ENCODE measurements at regions not wholly inside any gene's neighbourhood (a gene's known extent, or its start where the extent isn't known, plus 50 kb on each side); places are given as distances from the start of the nearest gene placed in this dataset.
"Not testable (repeated sequence)": the region's sequence is repeated elsewhere in the genome, so short reads cannot be mapped to it uniquely, and the experiment has no call there.

- DNase-seq = no peak
- no peak overlapping the region for H3K4me3 Mint-ChIP-seq
These were observed 270.7 kb upstream of the SOX9 start for GRCh38 chr17:71849783-71850768.

DNA sequence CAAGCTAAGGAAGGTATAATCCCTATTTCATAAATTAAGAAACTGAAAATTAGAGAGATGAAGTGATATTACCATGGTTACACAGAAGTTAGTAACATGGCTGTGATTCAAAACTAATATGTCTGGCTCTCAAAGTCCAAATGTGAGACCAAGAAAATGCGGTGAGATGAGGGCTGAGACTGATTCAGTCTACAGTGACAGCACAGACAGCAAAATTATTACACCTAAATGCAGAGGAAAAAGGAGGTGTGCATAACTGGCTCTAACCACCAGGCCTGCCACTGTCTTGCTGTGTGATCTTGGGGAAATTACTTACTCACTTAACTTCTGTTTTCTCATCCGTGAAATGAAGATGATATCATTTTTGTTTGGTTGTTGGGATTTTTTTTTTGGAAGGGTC lies 270.0 kb upstream of the SOX9 start:
- Mint-ChIP-seq H3K27me3 (no peaks in the 10 kb centered on the region), H3K27ac (no peak overlapping the region), H3K9me3 (peaks cover 5% of the 10 kb centered on the region), H3K36me3 (ENCODE audit: low read depth) (no peaks in the 10 kb centered on the region), H3K4me1 (no peaks in the 10 kb centered on the region), H3K4me3 (no peak overlapping the region)
- CTCF ChIA-PET = no interaction called here
- no peak for DNase-seq
- POLR2A ChIA-PET = no interaction called here

More at GRCh38 chr17:71849783-71850768, 270.7 kb upstream of the SOX9 start:
- H3K4me1 Mint-ChIP-seq = no peaks in the 10 kb centered on the region
- H3K36me3 Mint-ChIP-seq (ENCODE audit: low read depth) = no peaks in the 10 kb centered on the region
- POLR2A ChIA-PET = interaction anchor here (0.6 kb wide), 1 partner anchor 48 kb away, joined by 3 read pairs; no protein-coding TSS in a partner anchor
- H3K27me3 Mint-ChIP-seq = no peaks in the 10 kb centered on the region
- peaks cover 5% of the 10 kb centered on the region for H3K9me3 Mint-ChIP-seq
- CTCF ChIA-PET = no interaction called here
- no peak overlapping the region for H3K27ac Mint-ChIP-seq

DNA sequence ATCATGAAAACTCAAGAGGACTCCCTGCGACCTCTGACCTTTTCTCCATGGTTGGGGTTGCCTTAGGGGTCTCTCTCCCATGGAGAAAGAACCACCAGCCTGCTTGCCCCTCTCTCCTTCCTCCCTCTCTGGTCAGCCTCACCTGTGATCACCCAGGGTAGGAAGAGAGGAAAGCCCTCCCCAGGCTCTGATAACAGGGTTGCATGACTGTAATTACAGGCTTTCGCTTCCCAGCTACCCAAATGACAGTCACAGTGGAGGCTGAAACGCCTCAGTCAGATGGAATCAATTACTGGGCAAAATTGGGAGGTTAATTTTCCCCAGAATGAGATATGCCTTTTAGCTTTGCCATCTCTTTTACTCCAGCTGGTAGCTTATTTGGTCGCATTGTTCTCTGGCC lies 265.8 kb upstream of the SOX9 start:
- Mint-ChIP-seq H3K36me3 (ENCODE audit: low read depth) (no peaks in the 10 kb centered on the region), H3K27ac (no peak overlapping the region), H3K4me1 (no peaks in the 10 kb centered on the region), H3K4me3 (no peak overlapping the region), H3K27me3 (no peaks in the 10 kb centered on the region), H3K9me3 (peaks cover 8% of the 10 kb centered on the region)
- CTCF ChIA-PET = no interaction called here
- POLR2A ChIA-PET = no interaction called here
- DNase-seq = no peak

DNA sequence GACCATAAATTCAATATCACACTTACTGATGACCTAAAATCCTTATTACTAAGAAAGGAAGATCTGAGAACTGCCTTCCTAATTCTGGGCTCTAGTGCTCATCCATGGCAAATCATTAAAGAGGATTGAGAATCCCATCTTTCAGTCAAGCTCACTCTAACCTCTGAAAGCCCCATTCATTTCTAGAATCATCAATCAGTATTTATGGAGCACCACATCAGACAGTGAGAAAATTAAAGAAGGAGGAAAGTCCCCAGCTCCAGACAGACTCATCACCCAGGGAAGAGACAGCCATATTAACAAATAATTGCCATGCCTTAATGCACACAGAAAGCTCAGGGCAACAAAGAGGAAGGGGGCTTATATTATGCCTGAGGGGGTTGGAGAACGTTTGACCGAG lies 256.1 kb upstream of the SOX9 start:
- no peak for DNase-seq
- ChIA-PET POLR2A (no interaction called here), CTCF (no interaction called here)
- no peaks in the 10 kb centered on the region for H3K27me3 Mint-ChIP-seq
- no peak overlapping the region for H3K4me3 Mint-ChIP-seq
- H3K36me3 Mint-ChIP-seq (ENCODE audit: low read depth) = no peaks in the 10 kb centered on the region
- H3K27ac Mint-ChIP-seq = no peak overlapping the region
- H3K4me1 Mint-ChIP-seq = no peaks in the 10 kb centered on the region
- H3K9me3 Mint-ChIP-seq = peaks cover 6% of the 10 kb centered on the region

- CTCF ChIA-PET = no interaction called here
- H3K9me3 Mint-ChIP-seq = peaks cover 6% of the 10 kb centered on the region
- no peaks in the 10 kb centered on the region for H3K36me3 Mint-ChIP-seq (ENCODE audit: low read depth)
- H3K27ac Mint-ChIP-seq = no peak overlapping the region
- DNase-seq = no peak
- H3K4me3 Mint-ChIP-seq = no peak overlapping the region
- POLR2A ChIA-PET = no interaction called here
- no peaks in the 10 kb centered on the region for H3K27me3 Mint-ChIP-seq
- no peaks in the 10 kb centered on the region for H3K4me1 Mint-ChIP-seq
These were observed 254.7 kb upstream of the SOX9 start for GRCh38 chr17:71866095-71866494.

- CTCF ChIA-PET = no interaction called here
- DNase-seq = no peak
- Mint-ChIP-seq H3K4me3 (no peak overlapping the region), H3K27ac (no peak overlapping the region), H3K27me3 (no peaks in the 10 kb centered on the region), H3K36me3 (ENCODE audit: low read depth) (no peaks in the 10 kb centered on the region), H3K4me1 (no peaks in the 10 kb centered on the region), H3K9me3 (peaks cover 6% of the 10 kb centered on the region)
- POLR2A ChIA-PET = no interaction called here
These were observed 251.5 kb upstream of the SOX9 start for GRCh38 chr17:71869293-71869692.

DNA sequence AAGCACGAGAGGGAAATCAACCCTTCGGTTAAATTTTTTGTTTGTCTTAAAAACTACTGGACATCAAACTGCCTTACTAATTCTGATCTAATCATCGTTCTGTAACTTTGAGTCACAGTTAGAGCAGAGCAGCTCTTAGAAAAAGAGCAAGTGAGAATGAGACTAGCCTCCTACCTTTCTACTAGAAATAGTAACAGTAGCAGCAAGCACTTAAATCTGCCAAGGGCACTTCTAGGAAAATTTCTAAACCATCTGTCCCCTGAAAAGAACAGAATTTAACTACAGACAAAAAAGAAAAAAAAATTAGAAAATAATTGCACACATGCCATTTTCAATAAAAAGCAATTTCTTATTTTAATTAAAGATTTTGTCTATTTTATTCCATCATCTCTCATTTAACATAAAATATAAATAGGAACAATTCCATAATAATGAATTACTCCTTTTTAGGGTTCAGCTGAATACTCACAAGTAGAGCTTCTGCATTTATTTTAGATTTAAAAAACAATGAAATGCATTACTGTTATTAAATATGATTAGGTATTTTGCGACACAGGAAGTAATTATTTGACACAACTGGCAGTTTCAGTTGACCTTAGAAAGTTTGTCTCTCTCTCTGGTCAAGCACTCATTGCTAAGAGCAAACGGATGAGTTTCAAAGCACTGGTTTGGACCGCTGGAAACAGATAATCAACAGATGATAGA lies 250.8 kb upstream of the SOX9 start:
- no peaks in the 10 kb centered on the region for H3K4me1 Mint-ChIP-seq
- H3K36me3 Mint-ChIP-seq (ENCODE audit: low read depth) = no peaks in the 10 kb centered on the region
- no peaks in the 10 kb centered on the region for H3K27me3 Mint-ChIP-seq
- peaks cover 7% of the 10 kb centered on the region for H3K9me3 Mint-ChIP-seq
- no peak overlapping the region for H3K27ac Mint-ChIP-seq
- CTCF ChIA-PET = no interaction called here
- POLR2A ChIA-PET = no interaction called here
- no peak for DNase-seq
- H3K4me3 Mint-ChIP-seq = no peak overlapping the region

DNA sequence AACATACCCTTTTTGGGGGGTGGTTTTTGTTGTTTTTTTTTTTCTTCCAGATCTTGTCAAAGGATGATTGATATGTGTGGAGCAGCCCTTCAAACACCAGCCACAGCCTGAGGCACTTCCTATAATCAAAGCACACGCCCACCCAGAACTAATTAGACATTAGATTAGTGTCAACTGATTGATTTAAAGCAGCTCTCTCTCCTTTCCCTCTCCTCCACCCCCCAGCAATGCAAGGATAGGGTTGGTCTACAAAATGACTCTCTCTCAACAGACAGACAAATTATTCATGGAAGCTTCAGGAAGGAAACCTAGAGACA lies 250.3 kb upstream of the SOX9 start:
- Mint-ChIP-seq H3K27me3 (no peaks in the 10 kb centered on the region), H3K36me3 (ENCODE audit: low read depth) (no peaks in the 10 kb centered on the region), H3K27ac (no peak overlapping the region), H3K4me3 (no peak overlapping the region), H3K9me3 (peaks cover 8% of the 10 kb centered on the region), H3K4me1 (no peaks in the 10 kb centered on the region)
- DNase-seq = no peak
- ChIA-PET POLR2A (no interaction called here), CTCF (no interaction called here)

GRCh38 chr17:71872843-71873485 lies 247.9 kb upstream of the SOX9 start:
- no peak overlapping the region for H3K27ac Mint-ChIP-seq
- POLR2A ChIA-PET = no interaction called here
- no peaks in the 10 kb centered on the region for H3K4me1 Mint-ChIP-seq
- CTCF ChIA-PET = no interaction called here
- H3K27me3 Mint-ChIP-seq = no peaks in the 10 kb centered on the region
- no peak overlapping the region for H3K4me3 Mint-ChIP-seq
- DNase-seq = no peak
- peaks cover 4% of the 10 kb centered on the region for H3K9me3 Mint-ChIP-seq
- H3K36me3 Mint-ChIP-seq (ENCODE audit: low read depth) = no peaks in the 10 kb centered on the region

DNA sequence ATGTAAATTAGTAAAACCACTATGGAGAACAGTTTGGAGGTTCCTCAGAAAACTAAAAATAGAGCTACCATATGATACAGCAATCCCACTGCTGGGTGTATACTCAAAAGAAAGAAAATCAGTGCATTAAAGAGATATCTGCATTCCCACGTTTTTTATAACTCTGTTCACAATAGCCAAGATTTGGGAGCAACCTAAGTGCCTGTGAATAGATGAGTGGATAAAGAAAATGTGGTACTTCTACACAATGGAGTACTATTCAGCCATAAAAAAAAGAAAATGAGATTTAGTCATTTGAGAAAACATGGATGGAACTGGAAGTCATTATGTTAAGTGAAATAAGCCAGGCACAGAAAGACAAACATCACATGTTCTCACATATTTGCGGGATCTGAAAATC lies 246.0 kb upstream of the SOX9 start:
- DNase-seq; POLR2A ChIA-PET; CTCF ChIA-PET; H3K27ac Mint-ChIP-seq; H3K4me1 Mint-ChIP-seq; H3K4me3 Mint-ChIP-seq; H3K9me3 Mint-ChIP-seq; H3K27me3 Mint-ChIP-seq; H3K36me3 Mint-ChIP-seq (ENCODE audit: low read depth): not testable (repeated sequence)

GRCh38 chr17:71878271-71878670 lies 242.5 kb upstream of the SOX9 start:
- no peak for DNase-seq
- CTCF ChIA-PET = no interaction called here
- H3K27ac Mint-ChIP-seq = no peak overlapping the region
- no peak overlapping the region for H3K4me3 Mint-ChIP-seq
- H3K36me3 Mint-ChIP-seq (ENCODE audit: low read depth) = no peaks in the 10 kb centered on the region
- no peaks in the 10 kb centered on the region for H3K4me1 Mint-ChIP-seq
- peaks cover 2% of the 10 kb centered on the region for H3K9me3 Mint-ChIP-seq
- POLR2A ChIA-PET = no interaction called here
- no peaks in the 10 kb centered on the region for H3K27me3 Mint-ChIP-seq

DNA sequence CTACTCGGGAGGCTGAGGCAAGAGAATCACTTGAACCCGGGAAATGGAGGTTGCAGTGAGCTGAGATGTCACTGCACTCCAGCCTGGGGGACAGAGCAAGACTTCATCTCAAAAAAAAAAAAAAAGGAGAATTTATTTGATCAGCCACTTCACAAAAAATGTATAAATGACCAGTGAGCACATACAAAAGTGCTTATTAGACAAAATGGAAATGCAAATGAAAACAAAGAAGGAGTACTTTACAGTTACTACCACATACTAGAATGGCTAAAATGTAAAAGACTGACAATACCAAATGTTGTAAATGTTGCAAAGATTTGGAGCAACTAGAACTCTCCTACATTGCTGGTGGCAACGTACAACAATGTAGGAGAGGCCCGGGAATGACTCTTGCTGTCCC lies 241.8 kb upstream of the SOX9 start:
- ChIA-PET CTCF (no interaction called here), POLR2A (no interaction called here)
- peaks cover 2% of the 10 kb centered on the region for H3K9me3 Mint-ChIP-seq
- no peaks in the 10 kb centered on the region for H3K36me3 Mint-ChIP-seq (ENCODE audit: low read depth)
- H3K4me3 Mint-ChIP-seq = no peak overlapping the region
- H3K4me1 Mint-ChIP-seq = no peaks in the 10 kb centered on the region
- no peaks in the 10 kb centered on the region for H3K27me3 Mint-ChIP-seq
- no peak for DNase-seq
- no peak overlapping the region for H3K27ac Mint-ChIP-seq

- no peaks in the 10 kb centered on the region for H3K36me3 Mint-ChIP-seq (ENCODE audit: low read depth)
- POLR2A ChIA-PET = no interaction called here
- H3K4me3 Mint-ChIP-seq = no peak overlapping the region
- CTCF ChIA-PET = interaction anchor here (1.2 kb wide), 1 partner anchor 10 kb away, joined by 3 read pairs; no protein-coding TSS in a partner anchor
- no peak overlapping the region for H3K27ac Mint-ChIP-seq
- H3K4me1 Mint-ChIP-seq = no peaks in the 10 kb centered on the region
- no peaks in the 10 kb centered on the region for H3K27me3 Mint-ChIP-seq
- no peak for DNase-seq
- no peaks in the 10 kb centered on the region for H3K9me3 Mint-ChIP-seq
These were observed 239.8 kb upstream of the SOX9 start for GRCh38 chr17:71881041-71881440.
